Liver (tissue), 8 donors: ENCODE measurements at regions not wholly inside any gene's neighbourhood (a gene's known extent, or its start where the extent isn't known, plus 50 kb on each side); places are given as distances from the start of the nearest gene placed in this dataset.

Source experiments
- DNase-seq: peaks from one replicate; pipeline ENCODE4 v3.0.0-alpha.2; 2017; ENCODE audit warnings: low spot score
- H3K27ac ChIP-seq, 2 donors: one replicate each; pipeline ENCODE4 v1.7.0; 2013; ENCODE audit warnings: inconsistent platforms in 2 of 2, low read length in 2 of 2, control low read depth in 1 of 2, low read depth in 1 of 2, mild to moderate bottlenecking in 1 of 2
- H3K27me3 ChIP-seq, 4 donors: one replicate each; pipeline versions ENCODE4 v1.6.1 to v1.7.0; 2013; ENCODE audit warnings: low read length in 3 of 4, inconsistent platforms in 1 of 4, mild to moderate bottlenecking in 1 of 4, moderate library complexity in 1 of 4; ENCODE audit not compliant: control insufficient read depth in 4 of 4, insufficient read depth in 4 of 4
- H3K36me3 ChIP-seq, 4 donors: one replicate each; pipeline versions ENCODE4 v1.6.1 to v1.7.0; 2013; ENCODE audit warnings: low read length in 3 of 4, mild to moderate bottlenecking in 3 of 4, low read depth in 1 of 4, moderate library complexity in 1 of 4; ENCODE audit not compliant: control insufficient read depth in 4 of 4, insufficient read depth in 3 of 4
- H3K4me1 ChIP-seq, 4 donors: one replicate each; pipeline versions ENCODE4 v1.6.1 to v1.7.0; 2013; ENCODE audit warnings: low read length in 3 of 4, mild to moderate bottlenecking in 3 of 4, moderate library complexity in 1 of 4; ENCODE audit not compliant: control insufficient read depth in 4 of 4, insufficient read depth in 4 of 4
- H3K4me3 ChIP-seq, 3 donors: one replicate each; pipeline versions ENCODE4 v1.6.1 to v1.7.0; 2013; ENCODE audit warnings: low read length in 3 of 3, control low read depth in 1 of 3, low read depth in 1 of 3, mild to moderate bottlenecking in 1 of 3
- H3K9ac ChIP-seq, 2 donors: one replicate each; pipeline ENCODE4 v1.7.0; 2013; ENCODE audit warnings: low read length in 2 of 2, mild to moderate bottlenecking in 2 of 2, moderate library complexity in 2 of 2, control low read depth in 1 of 2, low read depth in 1 of 2
- H3K9me3 ChIP-seq, 4 donors: one replicate each; pipeline versions ENCODE4 v1.6.1 to v1.7.0; 2013; ENCODE audit warnings: low read length in 3 of 4; ENCODE audit not compliant: control insufficient read depth in 4 of 4
- ATF3 ChIP-seq: IDR thresholded peaks from 2 replicates; pipeline ENCODE4 v1.6.1; 2016; ENCODE audit warnings: antibody characterized with exemption
- EGR1 ChIP-seq, 2 donors: IDR thresholded peaks; 2 replicates each; pipeline ENCODE4 v1.6.1; 2016 to 2018; ENCODE audit warnings: antibody characterized with exemption in 2 of 2, low read depth in 2 of 2
- FOXA1 ChIP-seq: IDR thresholded peaks from 2 replicates; pipeline ENCODE4 v1.6.1; 2016; ENCODE audit warnings: antibody characterized with exemption
- FOXA2 ChIP-seq: IDR thresholded peaks from 2 replicates; pipeline ENCODE4 v1.6.1; 2016; ENCODE audit warnings: antibody characterized with exemption
- GABPA ChIP-seq, 2 donors: IDR thresholded peaks in 1 of 2; conservative IDR thresholded peaks in 1 of 2; 2 replicates each; pipeline ENCODE4 v1.6.1; 2016; ENCODE audit warnings: antibody characterized with exemption in 2 of 2, mild to moderate bottlenecking in 1 of 2, moderate library complexity in 1 of 2
- HNF4A ChIP-seq, 2 donors: conservative IDR thresholded peaks; 2 replicates each; pipeline ENCODE4 v1.6.1; 2016; ENCODE audit warnings: antibody characterized with exemption in 2 of 2, mild to moderate bottlenecking in 2 of 2
- HNF4G ChIP-seq: IDR thresholded peaks from 2 replicates; pipeline ENCODE4 v1.6.1; 2016; ENCODE audit warnings: antibody characterized with exemption
- JUND ChIP-seq, 2 donors: IDR thresholded peaks; 2 replicates each; pipeline ENCODE4 v1.6.1; 2016; ENCODE audit warnings: antibody characterized with exemption in 2 of 2
- MAX ChIP-seq: IDR thresholded peaks from 2 replicates; pipeline ENCODE4 v1.6.1; 2016; ENCODE audit warnings: antibody characterized with exemption
- NR2F2 ChIP-seq: IDR thresholded peaks from 2 replicates; pipeline ENCODE4 v1.6.1; 2016; ENCODE audit warnings: antibody characterized with exemption
- RAD21 ChIP-seq, 2 donors: IDR thresholded peaks; 2 replicates each; pipeline ENCODE4 v1.6.1; 2016; ENCODE audit warnings: antibody characterized with exemption in 2 of 2, mild to moderate bottlenecking in 2 of 2
- REST ChIP-seq: IDR thresholded peaks from 2 replicates; pipeline ENCODE4 v1.6.1; 2016; ENCODE audit warnings: antibody characterized with exemption, mild to moderate bottlenecking
- RXRA ChIP-seq, 2 donors: IDR thresholded peaks; 2 replicates each; pipeline ENCODE4 v1.6.1; 2017 to 2018; ENCODE audit warnings: antibody characterized with exemption in 2 of 2, mild to moderate bottlenecking in 1 of 2
- SP1 ChIP-seq: IDR thresholded peaks from 2 replicates; pipeline ENCODE4 v1.6.1; 2018; ENCODE audit warnings: antibody characterized with exemption, mild to moderate bottlenecking
- TAF1 ChIP-seq: conservative IDR thresholded peaks from 2 replicates; pipeline ENCODE4 v1.6.1; 2016; ENCODE audit warnings: antibody characterized with exemption, mild to moderate bottlenecking
- YY1 ChIP-seq: IDR thresholded peaks from 2 replicates; pipeline ENCODE4 v1.6.1; 2016; ENCODE audit warnings: antibody characterized with exemption, mild to moderate bottlenecking
- ZBTB33 ChIP-seq: IDR thresholded peaks from 2 replicates; pipeline ENCODE4 v1.6.1; 2016; ENCODE audit warnings: antibody characterized with exemption
- WGBS: extraction: QIAGEN DNeasy Blood & Tissue Kit; methylation state at CpG from one replicate; pipeline ENCODE4 v1.1.7; 2013; 5-methylcytosine and 5-hydroxymethylcytosine counted together
- TF ChIP-seq, protein P1 (sequence below): fragments of 150-350 bp; IDR thresholded peaks from 2 replicates; pipeline ENCODE4 v1.5.1; 2017; ENCODE audit warnings: improper control_type of control experiment, low read depth, low read length; ENCODE audit not compliant: missing input control
- donor health status: healthy.
- donor health status: healthy.
- donor health status: healthy.
- donor health status: healthy.
- donor health status: healthy.

DNA sequence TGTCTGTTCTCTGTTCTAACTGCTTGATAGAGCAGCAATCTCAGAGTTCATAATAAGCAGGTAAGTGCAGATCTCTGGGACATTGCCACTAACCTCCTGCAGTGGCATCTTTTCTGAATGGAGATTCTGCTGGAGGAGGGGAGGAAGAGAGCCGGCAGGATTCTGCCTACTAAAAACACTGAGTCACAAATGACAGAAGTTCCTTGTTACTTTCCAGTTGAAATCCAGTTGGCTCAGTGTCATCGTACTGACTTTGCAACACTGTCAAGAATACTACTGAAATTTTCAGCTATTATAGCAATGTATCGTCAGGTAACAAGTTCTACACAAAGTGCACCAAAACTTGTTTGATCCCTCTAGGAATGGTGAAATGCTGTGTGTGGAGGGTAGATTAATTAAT is 79.6 kb upstream of the ST6GAL2 start (continued):
- TF ChIP-seq REST (no peak), SP1 (no peak), ATF3 (no peak), YY1 (no peak), HNF4G (no peak), FOXA1 (no peak), HNF4A (conservative IDR thresholded peaks at IDR 0.05) (no peak)

- DNase-seq: no peak
- H3K36me3 ChIP-seq: no peaks in the 10 kb centered on the region
- no peak overlapping the region for H3K27ac ChIP-seq
- no peak overlapping the region for H3K4me3 ChIP-seq
- H3K4me1 ChIP-seq: no peaks in the 10 kb centered on the region
- H3K27me3 ChIP-seq: peaks cover 0 to 2% (median 0%) of the 10 kb centered on the region in 4 donors
- peaks cover 0 to 3% (median 0%) of the 10 kb centered on the region in 4 donors for H3K9me3 ChIP-seq
- 76% methylated on average over 5 of the region's 5 CpGs for WGBS
- no peak for TF ChIP-seq MAX
- no peak for TF ChIP-seq FOXA2
- TF ChIP-seq NR2F2: no peak
- no peak for TF ChIP-seq FOXA1
- TF ChIP-seq JUND (IDR thresholded peaks at IDR 0.05): no peak
- TF ChIP-seq SP1: no peak
- no peak for TF ChIP-seq EGR1 (IDR thresholded peaks at IDR 0.05; ENCODE audit: low read depth in 2 of 2)
- TF ChIP-seq RAD21 (IDR thresholded peaks at IDR 0.05): no peak
- no peak overlapping the region for H3K9ac ChIP-seq
Measured at GRCh38 chr2:106969777-106970176, 83.8 kb upstream of the ST6GAL2 start.

- Histone ChIP-seq H3K27me3 (peaks cover 0 to 2% (median 0%) of the 10 kb centered on the region in 4 donors), H3K4me1 (no peaks in the 10 kb centered on the region), H3K9ac (no peak overlapping the region), H3K4me3 (no peak overlapping the region), H3K36me3 (no peaks in the 10 kb centered on the region), H3K27ac (no peak overlapping the region), H3K9me3 (peaks cover 0 to 3% (median 0%) of the 10 kb centered on the region in 4 donors)
- 71% methylated on average over 5 of the region's 5 CpGs for WGBS
- no peak for DNase-seq
- no peak for TF ChIP-seq FOXA2
- TF ChIP-seq SP1: no peak
- no peak for TF ChIP-seq REST
- no peak for TF ChIP-seq TAF1
- TF ChIP-seq, protein P1, sequence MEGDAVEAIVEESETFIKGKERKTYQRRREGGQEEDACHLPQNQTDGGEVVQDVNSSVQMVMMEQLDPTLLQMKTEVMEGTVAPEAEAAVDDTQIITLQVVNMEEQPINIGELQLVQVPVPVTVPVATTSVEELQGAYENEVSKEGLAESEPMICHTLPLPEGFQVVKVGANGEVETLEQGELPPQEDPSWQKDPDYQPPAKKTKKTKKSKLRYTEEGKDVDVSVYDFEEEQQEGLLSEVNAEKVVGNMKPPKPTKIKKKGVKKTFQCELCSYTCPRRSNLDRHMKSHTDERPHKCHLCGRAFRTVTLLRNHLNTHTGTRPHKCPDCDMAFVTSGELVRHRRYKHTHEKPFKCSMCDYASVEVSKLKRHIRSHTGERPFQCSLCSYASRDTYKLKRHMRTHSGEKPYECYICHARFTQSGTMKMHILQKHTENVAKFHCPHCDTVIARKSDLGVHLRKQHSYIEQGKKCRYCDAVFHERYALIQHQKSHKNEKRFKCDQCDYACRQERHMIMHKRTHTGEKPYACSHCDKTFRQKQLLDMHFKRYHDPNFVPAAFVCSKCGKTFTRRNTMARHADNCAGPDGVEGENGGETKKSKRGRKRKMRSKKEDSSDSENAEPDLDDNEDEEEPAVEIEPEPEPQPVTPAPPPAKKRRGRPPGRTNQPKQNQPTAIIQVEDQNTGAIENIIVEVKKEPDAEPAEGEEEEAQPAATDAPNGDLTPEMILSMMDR: no peak
- no peak for TF ChIP-seq ZBTB33
- no peak for TF ChIP-seq HNF4G
- no peak for TF ChIP-seq EGR1 (IDR thresholded peaks at IDR 0.05; ENCODE audit: low read depth in 2 of 2)
- no peak for TF ChIP-seq GABPA (IDR thresholded peaks at IDR 0.05 in 1 of 2, conservative IDR thresholded peaks at IDR 0.05 in 1 of 2)
- TF ChIP-seq RXRA (IDR thresholded peaks at IDR 0.05): no peak
- no peak for TF ChIP-seq RAD21 (IDR thresholded peaks at IDR 0.05)
- no peak for TF ChIP-seq ATF3
Measured at GRCh38 chr2:106970471-106971261, 84.7 kb upstream of the ST6GAL2 start.
